Gastroesophageal sphincter (tissue), 4 donors: ENCODE measurements at regions not wholly inside any gene's neighbourhood (a gene's known extent, or its start where the extent isn't known, plus 50 kb on each side); places are given as distances from the start of the nearest gene placed in this dataset.

Experiments used
- ATAC-seq: fragments of 150-250 bp; one replicate; pipeline ENCODE4 v1.9.1; 2016; ENCODE audit warnings: mild to moderate bottlenecking, moderate library complexity
- H3K27ac ChIP-seq, 4 donors: fragments of 200-600 bp; sonication (generic) in 3 of 4; 1 replicate in 3 of 4; 2 replicates in 1 of 4; pipeline ENCODE4 v1.5.1; 2016 to 2019
- H3K27me3 ChIP-seq: fragments of 200-600 bp; sonication (generic); one replicate; pipeline ENCODE4 v1.5.1; 2019
- H3K36me3 ChIP-seq, 2 donors: fragments of 200-600 bp; sonication (generic); one replicate each; pipeline ENCODE4 v1.5.1; 2019; ENCODE audit warnings: control low read depth in 1 of 2
- H3K4me1 ChIP-seq, 3 donors: fragments of 200-600 bp; sonication (generic); 1 replicate in 2 of 3; 2 replicates in 1 of 3; pipeline ENCODE4 v1.5.1; 2016 to 2019; ENCODE audit warnings: control low read depth in 2 of 3
- H3K4me3 ChIP-seq, 2 donors: fragments of 200-600 bp; sonication (generic); one replicate each; pipeline ENCODE4 v1.5.1; 2019; ENCODE audit warnings: mild to moderate bottlenecking in 1 of 2, moderate library complexity in 1 of 2
- H3K9me3 ChIP-seq, 3 donors: fragments of 200-600 bp; sonication (generic); one replicate each; pipeline ENCODE4 v1.5.1; 2017 to 2019; ENCODE audit warnings: control low read depth in 2 of 3
- CTCF ChIP-seq, 4 experiments: fragments of 200-600 bp in 2 of 4; fragments of 450-650 bp in 2 of 4; sonication (generic) in 1 of 4; IDR thresholded peaks; one replicate each; pipeline ENCODE4 v1.5.1; 2017 to 2019; ENCODE audit warnings: antibody characterized with exemption in 4 of 4, mild to moderate bottlenecking in 2 of 4, moderate library complexity in 2 of 4
- EP300 ChIP-seq: sonication (generic); formaldehyde crosslinking; IDR thresholded peaks from one replicate; pipeline ENCODE4 v1.6.1; 2017; ENCODE audit warnings: antibody characterized with exemption, mild to moderate bottlenecking
- POLR2A ChIP-seq, 2 donors: fragments of 450-650 bp; IDR thresholded peaks; one replicate each; pipeline ENCODE4 v1.6.1; 2017; ENCODE audit warnings: antibody characterized with exemption in 2 of 2, mild to moderate bottlenecking in 2 of 2, moderate library complexity in 1 of 2
- POLR2AphosphoS5 ChIP-seq: sonication (generic); formaldehyde crosslinking; IDR thresholded peaks from one replicate; pipeline ENCODE4 v1.6.1; 2017; ENCODE audit warnings: antibody characterized with exemption
- WGBS, 2 donors: methylation state at CpG; one replicate each; pipeline ENCODE4 v1.1.5; 2018; ENCODE audit warnings: low coverage in 1 of 2; 5-methylcytosine and 5-hydroxymethylcytosine counted together

GRCh38 chrY:8422906-8423305 is 914.4 kb upstream of the TSPY4 start:
- Histone ChIP-seq H3K27ac (no peak overlapping the region), H3K27me3 (no peaks in the 10 kb centered on the region), H3K9me3 (no peaks in the 10 kb centered on the region), H3K4me3 (no peak overlapping the region), H3K36me3 (no peaks in the 10 kb centered on the region), H3K4me1 (no peaks in the 10 kb centered on the region)
- ATAC-seq: no peak
- TF ChIP-seq POLR2AphosphoS5: no peak
- TF ChIP-seq EP300: no peak
- no peak for TF ChIP-seq CTCF (IDR thresholded peaks at IDR 0.05)
- TF ChIP-seq POLR2A (IDR thresholded peaks at IDR 0.05): no peak
- 54% methylated on average over 4 of the region's 4 CpGs; no CpG with 5 or more reads in 1 of the 2 donors for WGBS, 2 donors

GRCh38 chrY:8426433-8426832 is 910.8 kb upstream of the TSPY4 start:
- H3K36me3 ChIP-seq: no peaks in the 10 kb centered on the region

GRCh38 chrY:8437510-8437909 is 899.8 kb upstream of the TSPY4 start:
- H3K4me3 ChIP-seq: no peak overlapping the region
- no peaks in the 10 kb centered on the region for H3K9me3 ChIP-seq
- H3K27me3 ChIP-seq: no peaks in the 10 kb centered on the region
- no peak overlapping the region for H3K27ac ChIP-seq
- H3K36me3 ChIP-seq: no peaks in the 10 kb centered on the region
- no peaks in the 10 kb centered on the region for H3K4me1 ChIP-seq
- no CpG with 5 or more reads among the region's 3 CpGs for WGBS, 2 donors
- no peak for TF ChIP-seq EP300
- TF ChIP-seq POLR2AphosphoS5: no peak
- no peak for TF ChIP-seq POLR2A (IDR thresholded peaks at IDR 0.05)
- TF ChIP-seq CTCF (IDR thresholded peaks at IDR 0.05): no peak
- ATAC-seq: no peak

More at GRCh38 chrY:8426433-8426832, 910.8 kb upstream of the TSPY4 start:
- no peak for ATAC-seq
- Histone ChIP-seq H3K9me3 (no peaks in the 10 kb centered on the region), H3K4me1 (no peaks in the 10 kb centered on the region), H3K27me3 (no peaks in the 10 kb centered on the region), H3K27ac (no peak overlapping the region), H3K4me3 (no peak overlapping the region)
- no peak for TF ChIP-seq POLR2A (IDR thresholded peaks at IDR 0.05)
- no peak for TF ChIP-seq POLR2AphosphoS5
- no peak for TF ChIP-seq EP300
- no peak for TF ChIP-seq CTCF (IDR thresholded peaks at IDR 0.05)

GRCh38 chrY:8442097-8442496 is 895.2 kb upstream of the TSPY4 start:
- H3K4me3 ChIP-seq: no peak overlapping the region
- no peaks in the 10 kb centered on the region for H3K27me3 ChIP-seq
- TF ChIP-seq POLR2AphosphoS5: no peak
- no peak for TF ChIP-seq EP300
- no peak for TF ChIP-seq POLR2A (IDR thresholded peaks at IDR 0.05)
- TF ChIP-seq CTCF (IDR thresholded peaks at IDR 0.05): no peak
- ATAC-seq: no peak
- no peaks in the 10 kb centered on the region for H3K4me1 ChIP-seq
- no peak overlapping the region for H3K27ac ChIP-seq
- H3K36me3 ChIP-seq: no peaks in the 10 kb centered on the region
- no peaks in the 10 kb centered on the region for H3K9me3 ChIP-seq
- no CpG with 5 or more reads among the region's 2 CpGs for WGBS, 2 donors

- TF ChIP-seq EP300 (no peak), CTCF (IDR thresholded peaks at IDR 0.05) (no peak), POLR2AphosphoS5 (no peak), POLR2A (IDR thresholded peaks at IDR 0.05) (no peak)
- WGBS, 2 donors: 100% methylated on average over 1 of the region's 1 CpG; no CpG with 5 or more reads in 1 of the 2 donors
- Histone ChIP-seq H3K4me3 (no peak overlapping the region), H3K36me3 (no peaks in the 10 kb centered on the region), H3K27ac (no peak overlapping the region), H3K9me3 (no peaks in the 10 kb centered on the region), H3K27me3 (no peaks in the 10 kb centered on the region), H3K4me1 (no peaks in the 10 kb centered on the region)
- no peak for ATAC-seq
Observed at GRCh38 chrY:8452963-8453362, 884.3 kb upstream of the TSPY4 start.
